Osteocyte (in vitro differentiated cells): ENCODE measurements at regions not wholly inside any gene's neighbourhood (a gene's known extent, or its start where the extent isn't known, plus 50 kb on each side); places are given as distances from the start of the nearest gene placed in this dataset.

Source experiments
- DNase-seq: peaks from one replicate; pipeline ENCODE4 v3.0.0; 2021; ENCODE audit warnings: mixed read lengths; ENCODE audit not compliant: unreplicated experiment; ENCODE audit errors: extremely low spot score
- H3K27ac Mint-ChIP-seq: one replicate; pipeline ENCODE4 v1.8.0; 2021; ENCODE audit warnings: mild to moderate bottlenecking, mixed read lengths; ENCODE audit not compliant: unreplicated experiment
- H3K27me3 Mint-ChIP-seq: one replicate; pipeline ENCODE4 v1.8.0; 2021; ENCODE audit warnings: mixed read lengths; ENCODE audit not compliant: unreplicated experiment
- H3K36me3 Mint-ChIP-seq: one replicate; pipeline ENCODE4 v1.8.0; 2021; ENCODE audit warnings: mixed read lengths; ENCODE audit not compliant: unreplicated experiment
- H3K4me1 Mint-ChIP-seq: one replicate; pipeline ENCODE4 v1.8.0; 2021; ENCODE audit warnings: mixed read lengths; ENCODE audit not compliant: unreplicated experiment
- H3K4me3 Mint-ChIP-seq: one replicate; pipeline ENCODE4 v1.8.0; 2021; ENCODE audit warnings: mild to moderate bottlenecking, moderate library complexity, mixed read lengths; ENCODE audit not compliant: unreplicated experiment
- H3K9me3 Mint-ChIP-seq: one replicate; pipeline ENCODE4 v1.8.0; 2021; ENCODE audit warnings: mixed read lengths; ENCODE audit not compliant: unreplicated experiment
- TF ChIP-seq, protein P1 (sequence below): fragments of 200-600 bp; sonication (generic); IDR thresholded peaks from 2 replicates; pipeline ENCODE4 v1.5.0; 2021; ENCODE audit warnings: antibody characterized with exemption, mild to moderate bottlenecking, moderate library complexity

DNA sequence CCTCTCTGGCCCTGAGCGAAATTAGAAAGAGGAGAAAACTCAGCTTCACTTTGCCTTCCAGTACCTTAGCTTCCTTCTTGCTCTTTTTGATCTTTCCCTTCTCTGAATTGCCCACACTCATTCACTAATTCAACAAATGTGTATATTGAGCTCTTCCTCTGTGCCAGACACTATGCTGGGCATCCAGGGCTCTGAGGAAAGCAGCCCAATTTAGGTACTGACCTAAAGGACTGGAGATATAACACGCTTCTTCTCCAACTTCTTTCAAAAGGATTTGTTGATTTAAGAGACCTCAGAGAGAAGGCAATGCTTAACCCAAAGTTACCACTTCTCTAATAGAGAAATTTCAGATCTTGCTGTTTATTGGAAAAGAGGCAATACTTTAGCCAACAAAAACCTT lies 103.6 kb downstream of the TMPRSS5 start:
- TF ChIP-seq, protein P1, sequence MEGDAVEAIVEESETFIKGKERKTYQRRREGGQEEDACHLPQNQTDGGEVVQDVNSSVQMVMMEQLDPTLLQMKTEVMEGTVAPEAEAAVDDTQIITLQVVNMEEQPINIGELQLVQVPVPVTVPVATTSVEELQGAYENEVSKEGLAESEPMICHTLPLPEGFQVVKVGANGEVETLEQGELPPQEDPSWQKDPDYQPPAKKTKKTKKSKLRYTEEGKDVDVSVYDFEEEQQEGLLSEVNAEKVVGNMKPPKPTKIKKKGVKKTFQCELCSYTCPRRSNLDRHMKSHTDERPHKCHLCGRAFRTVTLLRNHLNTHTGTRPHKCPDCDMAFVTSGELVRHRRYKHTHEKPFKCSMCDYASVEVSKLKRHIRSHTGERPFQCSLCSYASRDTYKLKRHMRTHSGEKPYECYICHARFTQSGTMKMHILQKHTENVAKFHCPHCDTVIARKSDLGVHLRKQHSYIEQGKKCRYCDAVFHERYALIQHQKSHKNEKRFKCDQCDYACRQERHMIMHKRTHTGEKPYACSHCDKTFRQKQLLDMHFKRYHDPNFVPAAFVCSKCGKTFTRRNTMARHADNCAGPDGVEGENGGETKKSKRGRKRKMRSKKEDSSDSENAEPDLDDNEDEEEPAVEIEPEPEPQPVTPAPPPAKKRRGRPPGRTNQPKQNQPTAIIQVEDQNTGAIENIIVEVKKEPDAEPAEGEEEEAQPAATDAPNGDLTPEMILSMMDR: no peak
- Mint-ChIP-seq H3K4me3 (no peak overlapping the region), H3K9me3 (peaks cover 17% of the 10 kb centered on the region), H3K27me3 (peaks cover 51% of the 10 kb centered on the region), H3K36me3 (no peaks in the 10 kb centered on the region), H3K4me1 (no peaks in the 10 kb centered on the region), H3K27ac (no peak overlapping the region)
- DNase-seq: no peak

- no peak for DNase-seq
- Mint-ChIP-seq H3K4me1 (no peaks in the 10 kb centered on the region), H3K4me3 (no peak overlapping the region), H3K27me3 (peaks cover 51% of the 10 kb centered on the region), H3K9me3 (peaks cover 14% of the 10 kb centered on the region), H3K27ac (no peak overlapping the region), H3K36me3 (no peaks in the 10 kb centered on the region)
- TF ChIP-seq, protein P1: no peak
These were observed 109.5 kb downstream of the TMPRSS5 start for GRCh38 chr11:113596658-113597057.

GRCh38 chr11:113595810-113596594 lies 110.1 kb downstream of the TMPRSS5 start:
- no peaks in the 10 kb centered on the region for H3K4me1 Mint-ChIP-seq
- no peak overlapping the region for H3K27ac Mint-ChIP-seq
- H3K36me3 Mint-ChIP-seq: no peaks in the 10 kb centered on the region
- peaks cover 46% of the 10 kb centered on the region for H3K27me3 Mint-ChIP-seq
- TF ChIP-seq, protein P1: no peak
- DNase-seq: no peak
- H3K9me3 Mint-ChIP-seq: peaks cover 14% of the 10 kb centered on the region
- no peak overlapping the region for H3K4me3 Mint-ChIP-seq

- DNase-seq: no peak
- no peaks in the 10 kb centered on the region for H3K4me1 Mint-ChIP-seq
- peaks cover 50% of the 10 kb centered on the region for H3K27me3 Mint-ChIP-seq
- TF ChIP-seq, protein P1: no peak
- H3K4me3 Mint-ChIP-seq: no peak overlapping the region
- peaks cover 14% of the 10 kb centered on the region for H3K9me3 Mint-ChIP-seq
- H3K36me3 Mint-ChIP-seq: no peaks in the 10 kb centered on the region
- H3K27ac Mint-ChIP-seq: no peak overlapping the region
These were observed 112.3 kb downstream of the TMPRSS5 start for GRCh38 chr11:113593698-113594308.

DNA sequence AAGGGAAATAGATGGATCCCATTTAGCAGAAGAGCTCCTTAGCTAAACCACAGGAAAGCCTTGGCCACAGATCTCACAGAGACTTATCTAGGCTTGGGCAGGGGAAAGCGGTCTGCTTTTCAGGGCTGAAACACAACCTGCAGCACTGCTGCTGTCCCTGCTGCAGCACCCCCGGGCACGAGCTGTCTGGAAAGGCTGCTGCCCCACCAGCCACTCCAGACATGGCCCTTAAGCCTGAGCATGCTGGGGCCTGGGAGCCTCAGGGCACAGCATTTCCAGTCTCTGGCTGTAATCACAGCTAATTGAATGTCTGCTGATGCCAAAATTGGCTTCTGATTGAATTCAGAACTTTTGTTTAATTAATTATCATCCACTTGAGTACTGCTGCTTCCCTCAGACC lies 115.0 kb downstream of the TMPRSS5 start:
- H3K9me3 Mint-ChIP-seq: peaks cover 10% of the 10 kb centered on the region
- H3K27ac Mint-ChIP-seq: no peak overlapping the region

More for the DNA sequence above, 115.0 kb downstream of the TMPRSS5 start:
- Mint-ChIP-seq H3K4me1 (no peaks in the 10 kb centered on the region), H3K27me3 (peaks cover 31% of the 10 kb centered on the region), H3K4me3 (no peak overlapping the region), H3K36me3 (no peaks in the 10 kb centered on the region)
- DNase-seq: no peak
- TF ChIP-seq, protein P1: no peak
